Mammary epithelial cell (primary cell): ENCODE measurements at regions not wholly inside any gene's neighbourhood (a gene's known extent, or its start where the extent isn't known, plus 50 kb on each side); places are given as distances from the start of the nearest gene placed in this dataset.

ENCODE experiments used
- CTCF ChIP-seq, 2 donors: IDR thresholded peaks in 1 of 2; conservative IDR thresholded peaks in 1 of 2; 2 replicates each; pipeline ENCODE4 v1.5.1; 2011 to 2012; ENCODE audit warnings: inconsistent platforms in 2 of 2, low read length in 2 of 2, mild to moderate bottlenecking in 2 of 2, control low read depth in 1 of 2, low read depth in 1 of 2; ENCODE audit not compliant: insufficient read depth in 1 of 2; ENCODE audit errors: extremely low read depth in 1 of 2
- EZH2 ChIP-seq: IDR thresholded peaks from 2 replicates; pipeline ENCODE4 v1.6.1; 2012; ENCODE audit warnings: low read length, inconsistent platforms, borderline replicate concordance

- TF ChIP-seq CTCF (conservative IDR thresholded peaks at IDR 0.05 in 1 of 2, IDR thresholded peaks at IDR 0.05 in 1 of 2; ENCODE audit: extremely low read depth in 1 of 2, insufficient read depth in 1 of 2, low read depth in 1 of 2, low read length in 2 of 2) (no peak), EZH2 (no peak)
These were observed 358.5 kb downstream of the TMEM121 start for GRCh38 chr14:105884808-105885281.
